ENCODE measurements at regions not wholly inside any gene's neighbourhood (a gene's known extent, or its start where the extent isn't known, plus 50 kb on each side); places are given as distances from the start of the nearest gene placed in this dataset.
A peak's percentile ranks its signal among the peaks of the same experiment; 100 is the strongest.

- no peak overlapping the region for H3K27ac ChIP-seq (ENCODE audit: low read depth, low read length)
- no peak for TF ChIP-seq CTCF (IDR thresholded peaks at IDR 0.05; ENCODE audit: low read depth, low read length)
- H3K27me3 ChIP-seq (ENCODE audit: control insufficient read depth, insufficient read depth, low read length) = peaks cover 66% of the 10 kb centered on the region
- ChIA-PET CTCF (interaction anchor here (2.3 kb wide), 1 partner anchor 7 kb away, joined by 6 read pairs; no protein-coding TSS in a partner anchor), POLR2A (no interaction called here)
- no peak for DNase-seq (ENCODE audit: low read depth, low spot score)
- H3K4me3 ChIP-seq (ENCODE audit: low read depth, low read length) = no peak overlapping the region
- no peaks in the 10 kb centered on the region for H3K9me3 ChIP-seq (ENCODE audit: control insufficient read depth, insufficient read depth, low read length)
Measured at GRCh38 chr2:120528693-120529076, 182.7 kb downstream of the INHBB start.

GRCh38 chr2:120530781-120531180, 184.8 kb downstream of the INHBB start:
- no peak for TF ChIP-seq CTCF (IDR thresholded peaks at IDR 0.05; ENCODE audit: low read depth, low read length)
- no peaks in the 10 kb centered on the region; the same call in 1 of the 2 replicates for H3K9me3 ChIP-seq (ENCODE audit: control insufficient read depth, insufficient read depth, low read length)
- CTCF ChIA-PET = interaction anchor here (2.3 kb wide), 1 partner anchor 9 kb away, joined by 6 read pairs; no protein-coding TSS in a partner anchor
- H3K27me3 ChIP-seq (ENCODE audit: control insufficient read depth, insufficient read depth, low read length) = peaks cover 66% of the 10 kb centered on the region
- no peak overlapping the region for H3K4me3 ChIP-seq (ENCODE audit: low read depth, low read length)
- no peak overlapping the region for H3K27ac ChIP-seq (ENCODE audit: low read depth, low read length)
- no peak for DNase-seq (ENCODE audit: low read depth, low spot score)
- POLR2A ChIA-PET = no interaction called here

GRCh38 chr2:120531365-120531764, 185.4 kb downstream of the INHBB start:
- Histone ChIP-seq H3K27me3 (ENCODE audit: control insufficient read depth, insufficient read depth, low read length) (peaks cover 68% of the 10 kb centered on the region), H3K4me3 (ENCODE audit: low read depth, low read length) (no peak overlapping the region), H3K27ac (ENCODE audit: low read depth, low read length) (no peak overlapping the region), H3K9me3 (ENCODE audit: control insufficient read depth, insufficient read depth, low read length) (no peaks in the 10 kb centered on the region; the same call in 1 of the 2 replicates)
- POLR2A ChIA-PET = no interaction called here
- no peak for TF ChIP-seq CTCF (IDR thresholded peaks at IDR 0.05; ENCODE audit: low read depth, low read length)
- no peak for DNase-seq (ENCODE audit: low read depth, low spot score)
- CTCF ChIA-PET = no interaction called here

GRCh38 chr2:120531863-120532600, 186.1 kb downstream of the INHBB start:
- peaks cover 67% of the 10 kb centered on the region for H3K27me3 ChIP-seq (ENCODE audit: control insufficient read depth, insufficient read depth, low read length)
- CTCF ChIA-PET = interaction anchor here (1.0 to 1.4 kb wide), 2 partner anchors 11 to 149 kb away, joined by 3 read pairs; no protein-coding TSS in a partner anchor
- peak overlapping the region; percentile 39 for H3K27ac ChIP-seq (ENCODE audit: low read depth, low read length)
- no peak overlapping the region for H3K4me3 ChIP-seq (ENCODE audit: low read depth, low read length)
- TF ChIP-seq CTCF (IDR thresholded peaks at IDR 0.05; ENCODE audit: low read depth, low read length) = no peak
- no peak for DNase-seq (ENCODE audit: low read depth, low spot score)
- H3K9me3 ChIP-seq (ENCODE audit: control insufficient read depth, insufficient read depth, low read length) = peaks cover 4% of the 10 kb centered on the region
- POLR2A ChIA-PET = no interaction called here

- Histone ChIP-seq H3K27me3 (ENCODE audit: control insufficient read depth, insufficient read depth, low read length) (peaks cover 59% of the 10 kb centered on the region), H3K9me3 (ENCODE audit: control insufficient read depth, insufficient read depth, low read length) (peaks cover 4% of the 10 kb centered on the region), H3K4me3 (ENCODE audit: low read depth, low read length) (no peak overlapping the region), H3K27ac (ENCODE audit: low read depth, low read length) (no peak overlapping the region)
- no peak for TF ChIP-seq CTCF (IDR thresholded peaks at IDR 0.05; ENCODE audit: low read depth, low read length)
- CTCF ChIA-PET = no interaction called here
- POLR2A ChIA-PET = no interaction called here
- DNase-seq (ENCODE audit: low read depth, low spot score) = no peak
Measured at GRCh38 chr2:120533625-120534024, 187.7 kb downstream of the INHBB start.

Data from AG04450 (cell line).